SK-N-SH treated with all-trans-retinoic acid at 6 μM for 48 hours (cell line): ENCODE measurements at regions not wholly inside any gene's neighbourhood (a gene's known extent, or its start where the extent isn't known, plus 50 kb on each side); places are given as distances from the start of the nearest gene placed in this dataset.

Source experiments
- ATAC-seq: fragments of 200-7000 bp; cut with Tn5 transposase; 3 replicates; pipeline ENCODE4 v1.9.1; 2020; ENCODE audit warnings: mild to moderate bottlenecking, moderate library complexity
- ARNTL ChIP-seq: fragments of 450-650 bp; formaldehyde crosslinking; IDR thresholded peaks from 2 replicates; pipeline ENCODE4 v1.5.0; 2020; ENCODE audit warnings: low read depth, mild to moderate bottlenecking, moderate library complexity, borderline replicate concordance
- CSDC2 ChIP-seq: fragments of 250-450 bp; sonication (Bioruptor Pico); IDR thresholded peaks from 2 replicates; pipeline ENCODE4 v1.5.0; 2020; ENCODE audit warnings: mild to moderate bottlenecking, moderate library complexity
- ESRRG ChIP-seq: fragments of 250-450 bp; sonication (Bioruptor Pico); IDR thresholded peaks from 2 replicates; pipeline ENCODE4 v1.6.1; 2021; ENCODE audit warnings: mild to moderate bottlenecking
- GLIS3 ChIP-seq: fragments of 250-450 bp; sonication (Bioruptor Pico); IDR thresholded peaks from 2 replicates; pipeline ENCODE4 v1.5.0; 2020; ENCODE audit warnings: mild to moderate bottlenecking, moderate library complexity
- ISL1 ChIP-seq: fragments of 250-450 bp; sonication (Bioruptor Pico); IDR thresholded peaks from 2 replicates; pipeline ENCODE4 v2.1.2; 2022; ENCODE audit warnings: mild to moderate bottlenecking, moderate library complexity
- PPARA ChIP-seq: fragments of 250-450 bp; sonication (Bioruptor Pico); IDR thresholded peaks from 2 replicates; pipeline ENCODE4 v1.5.0; 2020; ENCODE audit warnings: mild to moderate bottlenecking, borderline replicate concordance
- RARB ChIP-seq: fragments of 250-450 bp; sonication (Bioruptor Pico); IDR thresholded peaks from 2 replicates; pipeline ENCODE4 v1.8.0; 2021; ENCODE audit warnings: mild to moderate bottlenecking, moderate library complexity
- SNAI2 ChIP-seq: fragments of 250-450 bp; sonication (Bioruptor Pico); IDR thresholded peaks from 2 replicates; pipeline ENCODE4 v1.5.0; 2020; ENCODE audit warnings: mild to moderate bottlenecking, moderate library complexity
- TCF4 ChIP-seq: fragments of 250-450 bp; sonication (Bioruptor Pico); IDR thresholded peaks from 2 replicates; pipeline ENCODE4 v1.8.0; 2021; ENCODE audit warnings: mild to moderate bottlenecking, moderate library complexity, borderline replicate concordance
- TOX ChIP-seq: fragments of 250-450 bp; sonication (Bioruptor Pico); IDR thresholded peaks from 2 replicates; pipeline ENCODE4 v1.8.0; 2021; ENCODE audit warnings: mild to moderate bottlenecking, moderate library complexity, borderline replicate concordance
- ZFP3 ChIP-seq: fragments of 250-450 bp; sonication (Bioruptor Pico); IDR thresholded peaks from 2 replicates; pipeline ENCODE4 v1.5.0; 2020; ENCODE audit warnings: mild to moderate bottlenecking, moderate library complexity
- ZFP30 ChIP-seq: fragments of 450-650 bp; formaldehyde crosslinking; IDR thresholded peaks from 2 replicates; pipeline ENCODE4 v1.5.0; 2022; ENCODE audit warnings: mild to moderate bottlenecking, moderate library complexity
- ZNF565 ChIP-seq: fragments of 450-650 bp; formaldehyde crosslinking; conservative IDR thresholded peaks from 2 replicates; pipeline ENCODE4 v1.5.0; 2020; ENCODE audit warnings: low read depth, mild to moderate bottlenecking, moderate library complexity
- ZNF70 ChIP-seq: fragments of 450-650 bp; formaldehyde crosslinking; IDR thresholded peaks from 2 replicates; pipeline ENCODE4 v1.5.0; 2020; ENCODE audit warnings: mild to moderate bottlenecking, moderate library complexity
- ZNF8 ChIP-seq: fragments of 450-650 bp; formaldehyde crosslinking; IDR thresholded peaks from 2 replicates; pipeline ENCODE4 v1.5.0; 2020; ENCODE audit warnings: mild to moderate bottlenecking, moderate library complexity
- TF ChIP-seq, protein P1 (sequence below): fragments of 250-450 bp; sonication (Bioruptor Pico); IDR thresholded peaks from 2 replicates; pipeline ENCODE4 v1.5.0; 2020; ENCODE audit warnings: mild to moderate bottlenecking, moderate library complexity
- TF ChIP-seq, protein P2 (sequence below): fragments of 250-450 bp; sonication (Bioruptor Pico); IDR thresholded peaks from 2 replicates; pipeline ENCODE4 v1.5.1; 2020; ENCODE audit warnings: low read depth, mild to moderate bottlenecking, moderate library complexity
- TF ChIP-seq, protein P3 (sequence below): fragments of 250-450 bp; sonication (Bioruptor Pico); IDR thresholded peaks from 2 replicates; pipeline ENCODE4 v1.8.0; 2020; ENCODE audit warnings: mild to moderate bottlenecking, moderate library complexity, borderline replicate concordance
- TF ChIP-seq, protein P4 (sequence below): fragments of 250-450 bp; sonication (Bioruptor Pico); IDR thresholded peaks from 2 replicates; pipeline ENCODE4 v1.8.0; 2021; ENCODE audit warnings: low read depth, mild to moderate bottlenecking, moderate library complexity, borderline replicate concordance
- TF ChIP-seq, protein P5 (sequence below): fragments of 250-450 bp; sonication (Bioruptor Pico); IDR thresholded peaks from 2 replicates; pipeline ENCODE4 v1.5.1; 2021; ENCODE audit warnings: mild to moderate bottlenecking, moderate library complexity

DNA sequence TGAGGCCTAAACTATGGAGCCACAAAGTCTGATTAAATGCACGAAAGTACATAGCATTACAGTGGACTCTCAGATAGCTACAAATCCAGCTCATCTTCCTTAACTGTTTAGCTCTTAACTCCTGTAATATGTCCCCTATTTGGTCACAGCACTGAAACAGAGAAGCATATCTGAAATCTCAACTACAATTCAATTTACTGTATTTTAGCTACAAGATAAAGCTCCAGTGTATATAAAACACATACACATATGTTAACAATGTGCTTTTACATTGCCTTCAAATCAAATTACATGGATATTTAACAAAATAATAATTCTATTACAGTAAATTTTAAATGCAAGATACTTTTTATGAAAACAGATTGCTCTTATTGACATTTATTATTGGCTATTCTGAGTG lies 849.3 kb upstream of the PRMT6 start (continued):
- TF ChIP-seq, protein P1, sequence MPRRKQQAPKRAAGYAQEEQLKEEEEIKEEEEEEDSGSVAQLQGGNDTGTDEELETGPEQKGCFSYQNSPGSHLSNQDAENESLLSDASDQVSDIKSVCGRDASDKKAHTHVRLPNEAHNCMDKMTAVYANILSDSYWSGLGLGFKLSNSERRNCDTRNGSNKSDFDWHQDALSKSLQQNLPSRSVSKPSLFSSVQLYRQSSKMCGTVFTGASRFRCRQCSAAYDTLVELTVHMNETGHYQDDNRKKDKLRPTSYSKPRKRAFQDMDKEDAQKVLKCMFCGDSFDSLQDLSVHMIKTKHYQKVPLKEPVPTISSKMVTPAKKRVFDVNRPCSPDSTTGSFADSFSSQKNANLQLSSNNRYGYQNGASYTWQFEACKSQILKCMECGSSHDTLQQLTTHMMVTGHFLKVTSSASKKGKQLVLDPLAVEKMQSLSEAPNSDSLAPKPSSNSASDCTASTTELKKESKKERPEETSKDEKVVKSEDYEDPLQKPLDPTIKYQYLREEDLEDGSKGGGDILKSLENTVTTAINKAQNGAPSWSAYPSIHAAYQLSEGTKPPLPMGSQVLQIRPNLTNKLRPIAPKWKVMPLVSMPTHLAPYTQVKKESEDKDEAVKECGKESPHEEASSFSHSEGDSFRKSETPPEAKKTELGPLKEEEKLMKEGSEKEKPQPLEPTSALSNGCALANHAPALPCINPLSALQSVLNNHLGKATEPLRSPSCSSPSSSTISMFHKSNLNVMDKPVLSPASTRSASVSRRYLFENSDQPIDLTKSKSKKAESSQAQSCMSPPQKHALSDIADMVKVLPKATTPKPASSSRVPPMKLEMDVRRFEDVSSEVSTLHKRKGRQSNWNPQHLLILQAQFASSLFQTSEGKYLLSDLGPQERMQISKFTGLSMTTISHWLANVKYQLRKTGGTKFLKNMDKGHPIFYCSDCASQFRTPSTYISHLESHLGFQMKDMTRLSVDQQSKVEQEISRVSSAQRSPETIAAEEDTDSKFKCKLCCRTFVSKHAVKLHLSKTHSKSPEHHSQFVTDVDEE = peak; percentile 67; the same call in 1 of the 2 replicates
- TF ChIP-seq ZNF8 (CRISPR knock-in tag) = no peak

DNA sequence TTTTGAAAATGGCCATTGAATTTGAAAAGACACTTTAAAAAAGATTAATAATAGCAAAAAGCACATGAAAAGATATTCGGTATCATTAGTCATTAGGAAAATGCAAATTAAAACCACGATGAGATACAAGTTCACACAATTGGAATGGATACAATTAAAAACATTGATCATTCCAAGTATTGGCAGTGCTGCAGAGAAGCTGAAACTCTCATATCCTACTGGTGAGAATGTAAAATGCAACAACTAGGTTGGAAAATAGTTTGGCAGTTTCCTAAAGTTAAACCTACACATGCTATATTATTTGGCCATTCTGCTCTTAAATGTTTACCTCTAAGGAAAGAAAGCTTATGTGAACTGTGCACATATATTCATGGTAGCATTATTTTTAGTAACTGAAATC lies 838.7 kb upstream of the PRMT6 start:
- TF ChIP-seq ISL1 (CRISPR knock-in tag) (no peak), ZNF8 (CRISPR knock-in tag) (no peak), ZNF565 (CRISPR knock-in tag) (no peak), TOX (CRISPR knock-in tag) (no peak), GLIS3 (CRISPR knock-in tag) (no peak), ESRRG (CRISPR knock-in tag) (no peak), SNAI2 (CRISPR knock-in tag) (no peak), ZNF70 (CRISPR knock-in tag) (no peak), ZFP3 (CRISPR knock-in tag) (no peak), ARNTL (no peak), RARB (CRISPR knock-in tag) (no peak), PPARA (CRISPR knock-in tag) (no peak), ZFP30 (CRISPR knock-in tag) (no peak), CSDC2 (CRISPR knock-in tag) (no peak), TCF4 (no peak)
- TF ChIP-seq, protein P2, sequence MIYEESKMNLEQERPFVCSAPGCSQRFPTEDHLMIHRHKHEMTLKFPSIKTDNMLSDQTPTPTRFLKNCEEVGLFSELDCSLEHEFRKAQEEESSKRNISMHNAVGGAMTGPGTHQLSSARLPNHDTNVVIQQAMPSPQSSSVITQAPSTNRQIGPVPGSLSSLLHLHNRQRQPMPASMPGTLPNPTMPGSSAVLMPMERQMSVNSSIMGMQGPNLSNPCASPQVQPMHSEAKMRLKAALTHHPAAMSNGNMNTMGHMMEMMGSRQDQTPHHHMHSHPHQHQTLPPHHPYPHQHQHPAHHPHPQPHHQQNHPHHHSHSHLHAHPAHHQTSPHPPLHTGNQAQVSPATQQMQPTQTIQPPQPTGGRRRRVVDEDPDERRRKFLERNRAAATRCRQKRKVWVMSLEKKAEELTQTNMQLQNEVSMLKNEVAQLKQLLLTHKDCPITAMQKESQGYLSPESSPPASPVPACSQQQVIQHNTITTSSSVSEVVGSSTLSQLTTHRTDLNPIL = no peak
- TF ChIP-seq, protein P3, sequence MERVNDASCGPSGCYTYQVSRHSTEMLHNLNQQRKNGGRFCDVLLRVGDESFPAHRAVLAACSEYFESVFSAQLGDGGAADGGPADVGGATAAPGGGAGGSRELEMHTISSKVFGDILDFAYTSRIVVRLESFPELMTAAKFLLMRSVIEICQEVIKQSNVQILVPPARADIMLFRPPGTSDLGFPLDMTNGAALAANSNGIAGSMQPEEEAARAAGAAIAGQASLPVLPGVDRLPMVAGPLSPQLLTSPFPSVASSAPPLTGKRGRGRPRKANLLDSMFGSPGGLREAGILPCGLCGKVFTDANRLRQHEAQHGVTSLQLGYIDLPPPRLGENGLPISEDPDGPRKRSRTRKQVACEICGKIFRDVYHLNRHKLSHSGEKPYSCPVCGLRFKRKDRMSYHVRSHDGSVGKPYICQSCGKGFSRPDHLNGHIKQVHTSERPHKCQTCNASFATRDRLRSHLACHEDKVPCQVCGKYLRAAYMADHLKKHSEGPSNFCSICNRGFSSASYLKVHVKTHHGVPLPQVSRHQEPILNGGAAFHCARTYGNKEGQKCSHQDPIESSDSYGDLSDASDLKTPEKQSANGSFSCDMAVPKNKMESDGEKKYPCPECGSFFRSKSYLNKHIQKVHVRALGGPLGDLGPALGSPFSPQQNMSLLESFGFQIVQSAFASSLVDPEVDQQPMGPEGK = no peak
- TF ChIP-seq, protein P1 = no peak
- TF ChIP-seq, protein P4, sequence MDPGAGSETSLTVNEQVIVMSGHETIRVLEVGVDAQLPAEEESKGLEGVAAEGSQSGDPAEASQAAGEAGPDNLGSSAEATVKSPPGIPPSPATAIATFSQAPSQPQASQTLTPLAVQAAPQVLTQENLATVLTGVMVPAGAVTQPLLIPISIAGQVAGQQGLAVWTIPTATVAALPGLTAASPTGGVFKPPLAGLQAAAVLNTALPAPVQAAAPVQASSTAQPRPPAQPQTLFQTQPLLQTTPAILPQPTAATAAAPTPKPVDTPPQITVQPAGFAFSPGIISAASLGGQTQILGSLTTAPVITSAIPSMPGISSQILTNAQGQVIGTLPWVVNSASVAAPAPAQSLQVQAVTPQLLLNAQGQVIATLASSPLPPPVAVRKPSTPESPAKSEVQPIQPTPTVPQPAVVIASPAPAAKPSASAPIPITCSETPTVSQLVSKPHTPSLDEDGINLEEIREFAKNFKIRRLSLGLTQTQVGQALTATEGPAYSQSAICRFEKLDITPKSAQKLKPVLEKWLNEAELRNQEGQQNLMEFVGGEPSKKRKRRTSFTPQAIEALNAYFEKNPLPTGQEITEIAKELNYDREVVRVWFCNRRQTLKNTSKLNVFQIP (CRISPR knock-in tag) = no peak
- TF ChIP-seq, protein P5, sequence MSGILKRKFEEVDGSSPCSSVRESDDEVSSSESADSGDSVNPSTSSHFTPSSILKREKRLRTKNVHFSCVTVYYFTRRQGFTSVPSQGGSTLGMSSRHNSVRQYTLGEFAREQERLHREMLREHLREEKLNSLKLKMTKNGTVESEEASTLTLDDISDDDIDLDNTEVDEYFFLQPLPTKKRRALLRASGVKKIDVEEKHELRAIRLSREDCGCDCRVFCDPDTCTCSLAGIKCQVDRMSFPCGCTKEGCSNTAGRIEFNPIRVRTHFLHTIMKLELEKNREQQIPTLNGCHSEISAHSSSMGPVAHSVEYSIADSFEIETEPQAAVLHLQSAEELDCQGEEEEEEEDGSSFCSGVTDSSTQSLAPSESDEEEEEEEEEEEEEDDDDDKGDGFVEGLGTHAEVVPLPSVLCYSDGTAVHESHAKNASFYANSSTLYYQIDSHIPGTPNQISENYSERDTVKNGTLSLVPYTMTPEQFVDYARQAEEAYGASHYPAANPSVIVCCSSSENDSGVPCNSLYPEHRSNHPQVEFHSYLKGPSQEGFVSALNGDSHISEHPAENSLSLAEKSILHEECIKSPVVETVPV = no peak
- no peak for ATAC-seq

DNA sequence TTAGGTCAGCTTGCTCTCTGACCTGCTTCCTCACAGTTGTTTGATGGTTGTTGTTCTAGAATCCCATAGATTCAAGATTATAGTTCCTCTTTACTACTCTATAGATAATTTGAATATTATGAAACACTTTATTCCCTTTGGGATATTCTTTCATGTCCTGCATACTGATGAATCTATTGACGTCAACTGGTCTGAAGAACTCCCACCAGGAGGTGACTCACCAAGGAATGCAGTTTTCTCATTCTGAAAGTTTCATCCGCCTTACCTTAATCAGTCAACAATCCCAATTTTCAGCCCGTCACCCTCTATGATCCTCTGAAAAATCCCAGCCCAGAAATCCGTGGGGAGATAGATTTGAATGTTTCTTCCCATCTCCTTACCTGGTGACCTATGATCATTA lies 834.1 kb upstream of the PRMT6 start:
- TF ChIP-seq ZNF70 (CRISPR knock-in tag) (no peak), ZFP3 (CRISPR knock-in tag) (no peak), SNAI2 (CRISPR knock-in tag) (no peak), RARB (CRISPR knock-in tag) (no peak), ZFP30 (CRISPR knock-in tag) (no peak), ISL1 (CRISPR knock-in tag) (no peak), TOX (CRISPR knock-in tag) (no peak)
- TF ChIP-seq, protein P3 = no peak
- TF ChIP-seq, protein P2 = no peak
- TF ChIP-seq, all 23 proteins: peak for 0
- no peak for ATAC-seq
